ENCODE measurements at regions not wholly inside any gene's neighbourhood (a gene's known extent, or its start where the extent isn't known, plus 50 kb on each side); places are given as distances from the start of the nearest gene placed in this dataset.
A peak's percentile ranks its signal among the peaks of the same experiment; 100 is the strongest.

DNA sequence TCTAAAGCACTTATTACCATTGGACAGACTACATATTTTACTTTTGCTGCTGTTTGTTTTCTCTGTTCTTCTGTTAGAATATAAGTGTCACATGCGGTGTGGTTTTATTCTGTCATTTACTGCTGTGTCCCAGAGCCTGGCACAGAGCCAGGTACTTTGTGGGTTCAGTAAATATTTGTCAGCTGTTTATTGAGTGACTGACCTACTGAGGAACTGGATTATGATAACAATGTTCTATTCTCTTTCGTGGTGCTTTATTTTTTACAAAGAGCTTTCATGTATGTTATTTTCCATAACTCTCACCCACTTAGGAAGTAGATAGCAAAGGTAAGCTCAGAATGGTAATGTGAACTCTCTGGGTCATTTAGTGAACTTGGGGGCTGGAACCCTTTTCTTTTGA is 118.8 kb downstream of the RWDD3 start:
- Histone ChIP-seq H3K4me1 (ENCODE audit: low read depth) (peaks cover 2% of the 10 kb centered on the region), H3K9me3 (no peaks in the 10 kb centered on the region), H3K36me3 (ENCODE audit: low read depth) (no peaks in the 10 kb centered on the region), H3K4me3 (no peak overlapping the region)
- DNase-seq (peak in 1 of 3 donors; percentile 7), ATAC-seq (no peak)
- intact Hi-C loops (cut with DNase I, micrococcal nuclease), result no loop called here
- TF ChIP-seq, protein P1, sequence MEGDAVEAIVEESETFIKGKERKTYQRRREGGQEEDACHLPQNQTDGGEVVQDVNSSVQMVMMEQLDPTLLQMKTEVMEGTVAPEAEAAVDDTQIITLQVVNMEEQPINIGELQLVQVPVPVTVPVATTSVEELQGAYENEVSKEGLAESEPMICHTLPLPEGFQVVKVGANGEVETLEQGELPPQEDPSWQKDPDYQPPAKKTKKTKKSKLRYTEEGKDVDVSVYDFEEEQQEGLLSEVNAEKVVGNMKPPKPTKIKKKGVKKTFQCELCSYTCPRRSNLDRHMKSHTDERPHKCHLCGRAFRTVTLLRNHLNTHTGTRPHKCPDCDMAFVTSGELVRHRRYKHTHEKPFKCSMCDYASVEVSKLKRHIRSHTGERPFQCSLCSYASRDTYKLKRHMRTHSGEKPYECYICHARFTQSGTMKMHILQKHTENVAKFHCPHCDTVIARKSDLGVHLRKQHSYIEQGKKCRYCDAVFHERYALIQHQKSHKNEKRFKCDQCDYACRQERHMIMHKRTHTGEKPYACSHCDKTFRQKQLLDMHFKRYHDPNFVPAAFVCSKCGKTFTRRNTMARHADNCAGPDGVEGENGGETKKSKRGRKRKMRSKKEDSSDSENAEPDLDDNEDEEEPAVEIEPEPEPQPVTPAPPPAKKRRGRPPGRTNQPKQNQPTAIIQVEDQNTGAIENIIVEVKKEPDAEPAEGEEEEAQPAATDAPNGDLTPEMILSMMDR (IDR thresholded peaks at IDR 0.05), result no peak

DNA sequence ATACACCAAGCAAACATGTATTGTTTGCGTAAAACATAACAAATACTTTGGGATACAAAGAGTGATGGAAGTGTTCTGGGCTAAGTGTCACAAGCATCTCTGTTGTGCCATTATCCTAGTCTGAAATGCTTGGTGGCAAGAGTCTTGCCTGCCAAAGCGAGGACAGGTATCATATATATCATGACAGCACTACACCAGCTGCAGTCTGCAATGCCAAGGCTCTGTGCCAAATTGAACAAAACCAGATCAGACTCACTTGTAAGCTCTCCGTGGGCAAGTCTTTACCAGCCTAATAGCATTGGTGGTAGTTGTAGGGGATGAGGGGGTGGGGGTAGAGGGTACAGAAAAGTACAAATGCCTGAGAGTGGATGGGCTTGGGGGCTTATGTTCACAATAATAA is 119.2 kb downstream of the RWDD3 start:
- intact Hi-C loops (cut with DNase I, micrococcal nuclease), result no loop called here
- DNase-seq, result no peak
- no peak for ATAC-seq
- H3K36me3 ChIP-seq (ENCODE audit: low read depth), result no peaks in the 10 kb centered on the region
- TF ChIP-seq, protein P1 (IDR thresholded peaks at IDR 0.05), result no peak
- H3K9me3 ChIP-seq, result no peaks in the 10 kb centered on the region
- H3K4me3 ChIP-seq, result no peak overlapping the region
- H3K4me1 ChIP-seq (ENCODE audit: low read depth), result peaks cover 2% of the 10 kb centered on the region

DNA sequence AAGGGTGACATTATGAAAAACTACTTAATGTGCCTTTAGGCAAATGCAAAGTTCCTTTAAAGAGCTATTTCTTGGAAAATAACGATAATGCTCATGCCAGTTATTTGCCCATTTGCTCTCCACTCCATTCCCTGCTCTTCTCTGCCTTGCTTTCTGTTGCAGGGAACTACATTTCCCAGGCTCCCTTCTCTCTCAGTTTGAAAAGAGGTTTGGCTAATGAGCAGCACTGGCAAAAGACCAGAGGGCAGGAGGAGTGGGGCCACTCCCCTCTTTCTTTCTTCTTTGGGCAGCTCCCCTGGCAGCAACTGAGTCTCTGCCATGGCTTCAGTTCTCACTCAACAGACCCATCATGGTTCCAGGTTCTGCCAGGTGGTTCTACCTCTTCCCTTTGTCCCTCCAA is 130.5 kb downstream of the RWDD3 start:
- H3K36me3 ChIP-seq (ENCODE audit: low read depth), result no peaks in the 10 kb centered on the region
- intact Hi-C loops (cut with DNase I, micrococcal nuclease), result no loop called here
- DNase-seq (no peak), ATAC-seq (no peak)
- H3K4me1 ChIP-seq (ENCODE audit: low read depth), result no peaks in the 10 kb centered on the region
- TF ChIP-seq, protein P1 (IDR thresholded peaks at IDR 0.05), result no peak
- H3K9me3 ChIP-seq, result no peaks in the 10 kb centered on the region
- H3K4me3 ChIP-seq, result no peak overlapping the region

DNA sequence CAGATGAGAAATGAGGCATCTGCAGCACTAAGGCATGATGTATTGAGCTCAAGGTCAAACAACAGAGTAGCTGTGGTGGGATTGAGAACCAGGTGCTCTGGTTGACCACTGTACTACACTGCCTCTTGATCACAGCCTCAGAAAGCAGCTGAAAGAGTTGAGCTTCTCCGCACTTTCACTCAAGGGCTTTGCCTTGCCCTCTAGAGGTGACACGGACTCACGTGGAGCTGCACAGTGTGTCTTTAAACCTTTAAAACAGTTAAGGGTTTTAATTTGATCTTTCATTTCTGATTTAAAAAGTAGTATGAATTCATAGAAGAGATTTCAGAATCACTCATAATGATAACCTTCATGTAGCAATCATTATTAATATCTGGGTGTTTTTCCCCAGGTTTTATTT is 132.5 kb downstream of the RWDD3 start:
- intact Hi-C loops (cut with DNase I, micrococcal nuclease), result no loop called here
- DNase-seq (no peak), ATAC-seq (no peak)
- Histone ChIP-seq H3K9me3 (no peaks in the 10 kb centered on the region), H3K4me3 (no peak overlapping the region), H3K4me1 (ENCODE audit: low read depth) (no peaks in the 10 kb centered on the region), H3K36me3 (ENCODE audit: low read depth) (no peaks in the 10 kb centered on the region)
- TF ChIP-seq, protein P1 (IDR thresholded peaks at IDR 0.05), result no peak

DNA sequence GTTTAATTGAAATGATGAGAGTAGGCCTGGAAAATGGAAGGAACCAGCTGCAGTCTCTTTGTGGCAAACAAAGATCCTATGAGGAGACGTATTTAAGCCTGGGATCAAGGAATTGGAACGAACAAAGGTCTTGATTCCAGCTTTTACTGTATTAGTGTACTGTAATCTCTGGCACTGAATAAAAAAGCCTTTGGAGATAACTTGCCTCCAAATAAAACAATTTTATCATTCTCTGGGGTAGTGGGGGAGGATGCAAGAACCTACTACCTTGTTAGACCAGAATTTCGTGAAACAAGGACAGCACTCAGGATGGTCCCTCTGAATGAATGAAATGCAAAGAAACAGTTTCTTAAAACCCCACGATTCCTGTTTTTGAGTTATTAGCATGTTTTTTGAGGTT is 134.2 kb downstream of the RWDD3 start:
- DNase-seq (no peak), ATAC-seq (no peak)
- Histone ChIP-seq H3K36me3 (ENCODE audit: low read depth) (no peaks in the 10 kb centered on the region), H3K4me3 (no peak overlapping the region), H3K4me1 (ENCODE audit: low read depth) (no peaks in the 10 kb centered on the region), H3K9me3 (no peaks in the 10 kb centered on the region)
- intact Hi-C loops (cut with DNase I, micrococcal nuclease), result no loop called here
- TF ChIP-seq, protein P1 (IDR thresholded peaks at IDR 0.05), result no peak

DNA sequence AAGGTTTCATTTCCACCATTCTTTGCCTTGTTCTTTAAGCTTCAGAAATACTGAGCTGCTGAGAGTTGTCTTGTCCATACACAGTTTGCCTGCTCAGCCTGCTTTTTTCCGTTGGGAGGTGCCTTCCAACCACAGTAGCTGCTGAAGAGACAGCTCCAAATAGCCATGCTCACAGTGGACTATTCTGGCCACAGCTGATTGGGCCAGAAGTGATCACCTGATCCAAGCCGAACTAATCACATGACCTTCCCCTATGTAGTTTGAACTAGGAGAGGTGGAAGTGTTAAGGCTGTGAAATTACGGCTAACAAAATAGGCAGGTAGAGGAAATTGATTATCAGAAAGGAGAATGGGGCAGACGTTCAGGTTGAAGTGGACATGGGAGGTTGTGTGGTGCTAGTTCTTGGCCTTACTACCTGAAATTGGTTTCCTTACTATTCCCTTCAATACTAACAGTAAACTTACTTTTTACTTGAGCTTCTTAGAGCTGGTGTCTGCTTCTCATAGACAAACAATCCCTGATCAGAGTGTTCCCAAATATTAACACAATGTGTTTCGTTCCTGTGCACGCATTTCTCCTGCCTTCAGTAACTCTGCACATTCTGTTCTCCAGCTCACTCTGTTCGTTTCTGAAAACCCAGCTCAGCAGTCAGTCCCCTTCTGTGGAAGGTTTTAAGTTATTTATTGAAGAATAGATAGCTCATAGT is 136.1 kb downstream of the RWDD3 start:
- Histone ChIP-seq H3K4me1 (ENCODE audit: low read depth) (no peaks in the 10 kb centered on the region), H3K36me3 (ENCODE audit: low read depth) (no peaks in the 10 kb centered on the region), H3K4me3 (no peak overlapping the region), H3K9me3 (no peaks in the 10 kb centered on the region)
- ATAC-seq, result no peak
- DNase-seq, result no peak
- intact Hi-C loops (cut with DNase I, micrococcal nuclease), result no loop called here
- TF ChIP-seq, protein P1 (IDR thresholded peaks at IDR 0.05), result no peak

Data from mucosa of descending colon (tissue), 3 donors.